Testis (tissue), 2 donors: ENCODE measurements at regions not wholly inside any gene's neighbourhood (a gene's known extent, or its start where the extent isn't known, plus 50 kb on each side); places are given as distances from the start of the nearest gene placed in this dataset.
"Not testable (repeated sequence)": the region's sequence is repeated elsewhere in the genome, so short reads cannot be mapped to it uniquely, and the experiment has no call there.

ENCODE experiments used
- DNase-seq: peaks from one replicate; pipeline ENCODE4 v3.0.0-alpha.2; 2019
- H3K27ac ChIP-seq, 2 donors: fragments of 200-600 bp; sonication (generic); one replicate each; pipeline ENCODE4 v1.5.1; 2019
- H3K27me3 ChIP-seq: fragments of 200-600 bp; sonication (generic); one replicate; pipeline ENCODE4 v1.5.1; 2019
- H3K36me3 ChIP-seq: fragments of 200-600 bp; sonication (generic); one replicate; pipeline ENCODE4 v1.5.1; 2017; ENCODE audit warnings: low read depth; ENCODE audit errors: missing control alignments
- H3K4me1 ChIP-seq: fragments of 200-600 bp; sonication (generic); one replicate; pipeline ENCODE4 v1.5.1; 2019
- H3K4me3 ChIP-seq, 2 donors: fragments of 200-600 bp; sonication (generic); one replicate each; pipeline ENCODE4 v1.5.1; 2017 to 2019
- H3K9me3 ChIP-seq: fragments of 200-600 bp; sonication (generic); one replicate; pipeline ENCODE4 v1.5.1; 2017
- POLR2A ChIP-seq: fragments of 450-650 bp; IDR thresholded peaks from one replicate; pipeline ENCODE4 v1.6.1; 2017; ENCODE audit warnings: antibody characterized with exemption, mild to moderate bottlenecking, moderate library complexity
- WGBS, 2 donors: methylation state at CpG; one replicate each; pipeline ENCODE4 v1.1.5; 2018; 5-methylcytosine and 5-hydroxymethylcytosine counted together
- intact Hi-C: fragments of 100-400 bp; cut with DNase I; formaldehyde crosslinking; loops from one replicate; pipeline ENCODE4 v1.15.1; 2023; ENCODE audit warnings: low total_unique reads
- TF ChIP-seq, protein P1 (sequence below), 3 experiments: fragments of 450-650 bp in 2 of 3; fragments of 200-600 bp in 1 of 3; sonication (generic) in 1 of 3; IDR thresholded peaks; one replicate each; pipeline ENCODE4 v1.5.1; 2016 to 2019; ENCODE audit warnings: antibody characterized with exemption in 3 of 3, mild to moderate bottlenecking in 2 of 3, moderate library complexity in 1 of 3

DNA sequence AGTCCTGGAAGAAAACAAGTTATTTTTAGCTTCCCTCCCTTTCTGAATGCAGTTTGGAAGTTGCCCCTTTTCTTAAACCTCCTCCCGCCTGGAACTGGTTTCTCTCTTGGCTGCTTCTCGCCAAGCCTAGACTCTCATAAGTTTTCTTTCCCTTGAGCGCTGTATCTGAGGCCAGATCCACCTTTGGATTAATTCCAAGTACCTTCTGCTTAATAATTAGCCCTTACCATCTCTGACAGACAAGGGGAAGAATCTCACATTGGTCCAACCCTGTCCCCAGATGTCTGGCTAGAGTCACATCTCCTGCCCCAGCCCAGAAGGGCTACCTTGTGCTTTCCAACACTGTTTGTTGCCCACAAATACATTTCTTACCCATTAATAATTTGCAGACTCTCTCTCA is 161.8 kb upstream of the RGS6 start:
- H3K4me3 ChIP-seq = no peak overlapping the region
- TF ChIP-seq POLR2A = no peak
- TF ChIP-seq, protein P1, sequence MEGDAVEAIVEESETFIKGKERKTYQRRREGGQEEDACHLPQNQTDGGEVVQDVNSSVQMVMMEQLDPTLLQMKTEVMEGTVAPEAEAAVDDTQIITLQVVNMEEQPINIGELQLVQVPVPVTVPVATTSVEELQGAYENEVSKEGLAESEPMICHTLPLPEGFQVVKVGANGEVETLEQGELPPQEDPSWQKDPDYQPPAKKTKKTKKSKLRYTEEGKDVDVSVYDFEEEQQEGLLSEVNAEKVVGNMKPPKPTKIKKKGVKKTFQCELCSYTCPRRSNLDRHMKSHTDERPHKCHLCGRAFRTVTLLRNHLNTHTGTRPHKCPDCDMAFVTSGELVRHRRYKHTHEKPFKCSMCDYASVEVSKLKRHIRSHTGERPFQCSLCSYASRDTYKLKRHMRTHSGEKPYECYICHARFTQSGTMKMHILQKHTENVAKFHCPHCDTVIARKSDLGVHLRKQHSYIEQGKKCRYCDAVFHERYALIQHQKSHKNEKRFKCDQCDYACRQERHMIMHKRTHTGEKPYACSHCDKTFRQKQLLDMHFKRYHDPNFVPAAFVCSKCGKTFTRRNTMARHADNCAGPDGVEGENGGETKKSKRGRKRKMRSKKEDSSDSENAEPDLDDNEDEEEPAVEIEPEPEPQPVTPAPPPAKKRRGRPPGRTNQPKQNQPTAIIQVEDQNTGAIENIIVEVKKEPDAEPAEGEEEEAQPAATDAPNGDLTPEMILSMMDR (IDR thresholded peaks at IDR 0.05) = no peak
- no peak for DNase-seq
- no peaks in the 10 kb centered on the region for H3K4me1 ChIP-seq
- H3K27ac ChIP-seq = no peak overlapping the region
- intact Hi-C loops = no loop called here
- H3K9me3 ChIP-seq = no peaks in the 10 kb centered on the region
- no peaks in the 10 kb centered on the region for H3K27me3 ChIP-seq
- WGBS, 2 donors = 92 to 93% methylated on average over 3 of the region's 3 CpGs
- H3K36me3 ChIP-seq = no peaks in the 10 kb centered on the region

DNA sequence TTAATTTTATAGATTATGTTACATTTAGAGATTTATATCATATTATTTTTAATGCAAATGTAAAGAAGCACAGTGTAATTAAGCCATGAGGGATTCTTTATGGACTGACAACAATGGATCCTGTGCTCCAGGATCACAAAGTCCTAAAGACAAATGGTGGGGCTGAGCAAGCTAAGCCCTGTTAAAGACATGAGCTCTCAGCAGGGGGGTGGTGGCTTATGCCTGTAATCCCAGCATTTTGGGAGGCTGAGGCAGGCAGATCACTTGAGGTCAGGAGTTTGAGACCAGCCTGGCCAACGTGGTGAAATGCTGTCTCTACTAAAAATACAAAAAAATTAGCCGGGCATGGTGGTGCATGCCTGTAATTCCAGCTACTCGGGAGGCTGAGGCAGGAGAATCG is 160.8 kb upstream of the RGS6 start:
- H3K4me3 ChIP-seq, DNase-seq, H3K36me3 ChIP-seq, H3K27me3 ChIP-seq, intact Hi-C loops, H3K27ac ChIP-seq, H3K4me1 ChIP-seq, H3K9me3 ChIP-seq: not testable (repeated sequence)
- WGBS, 2 donors = 93 to 95% methylated on average over 3 to 4 of the region's 4 CpGs

DNA sequence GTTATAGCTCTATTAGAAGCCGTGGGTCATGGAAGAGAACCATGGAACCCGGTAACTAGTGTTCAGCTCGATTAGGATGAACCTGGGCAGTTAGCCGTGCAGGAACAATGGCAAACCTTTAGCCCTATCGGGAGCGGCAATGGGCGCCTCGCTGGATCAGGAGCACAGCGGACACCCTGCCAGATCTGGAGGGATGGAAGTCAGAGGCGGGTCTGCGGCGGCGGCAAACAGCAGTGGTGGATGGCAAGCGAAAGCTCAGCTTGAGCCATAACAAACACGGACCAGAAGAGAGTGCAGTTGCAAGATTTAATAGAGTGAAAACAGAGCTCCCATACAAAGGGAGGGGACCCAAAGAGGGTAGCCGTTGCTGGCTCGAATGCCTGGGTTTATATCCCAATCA is 160.2 kb upstream of the RGS6 start:
- 85 to 93% methylated on average over 17 of the region's 17 CpGs for WGBS, 2 donors
- DNase-seq, H3K27ac ChIP-seq, H3K4me1 ChIP-seq, H3K27me3 ChIP-seq, intact Hi-C loops, H3K4me3 ChIP-seq, H3K36me3 ChIP-seq, H3K9me3 ChIP-seq: not testable (repeated sequence)

DNA sequence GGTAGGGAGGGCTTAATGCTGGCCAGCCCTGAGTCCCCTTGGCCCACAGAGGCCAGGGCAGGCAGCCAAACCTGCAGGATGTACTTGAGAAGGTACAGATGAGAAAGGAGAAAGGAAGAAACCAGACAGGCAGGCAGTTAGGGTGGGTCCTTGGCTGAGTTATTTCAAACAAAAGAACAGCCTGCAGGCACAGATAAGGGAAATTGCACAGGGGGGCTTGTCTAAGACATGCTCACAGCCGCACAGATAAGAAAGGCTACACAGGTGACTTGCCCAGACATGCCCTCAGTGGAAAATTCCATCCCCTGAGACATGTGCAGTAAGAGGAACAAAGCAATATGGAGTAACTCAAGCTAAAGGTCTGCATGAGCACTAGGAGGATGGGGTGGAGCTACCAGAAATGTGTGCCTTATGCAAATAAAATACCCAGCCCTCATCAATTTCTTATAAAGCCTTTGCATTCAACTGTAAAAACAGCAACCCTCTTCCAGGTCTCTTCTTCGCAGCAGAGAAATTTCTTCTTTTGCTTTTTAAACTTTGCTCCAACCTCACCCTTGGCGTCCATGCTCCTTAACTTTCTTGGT is 158.2 kb upstream of the RGS6 start:
- no peaks in the 10 kb centered on the region for H3K9me3 ChIP-seq

DNA sequence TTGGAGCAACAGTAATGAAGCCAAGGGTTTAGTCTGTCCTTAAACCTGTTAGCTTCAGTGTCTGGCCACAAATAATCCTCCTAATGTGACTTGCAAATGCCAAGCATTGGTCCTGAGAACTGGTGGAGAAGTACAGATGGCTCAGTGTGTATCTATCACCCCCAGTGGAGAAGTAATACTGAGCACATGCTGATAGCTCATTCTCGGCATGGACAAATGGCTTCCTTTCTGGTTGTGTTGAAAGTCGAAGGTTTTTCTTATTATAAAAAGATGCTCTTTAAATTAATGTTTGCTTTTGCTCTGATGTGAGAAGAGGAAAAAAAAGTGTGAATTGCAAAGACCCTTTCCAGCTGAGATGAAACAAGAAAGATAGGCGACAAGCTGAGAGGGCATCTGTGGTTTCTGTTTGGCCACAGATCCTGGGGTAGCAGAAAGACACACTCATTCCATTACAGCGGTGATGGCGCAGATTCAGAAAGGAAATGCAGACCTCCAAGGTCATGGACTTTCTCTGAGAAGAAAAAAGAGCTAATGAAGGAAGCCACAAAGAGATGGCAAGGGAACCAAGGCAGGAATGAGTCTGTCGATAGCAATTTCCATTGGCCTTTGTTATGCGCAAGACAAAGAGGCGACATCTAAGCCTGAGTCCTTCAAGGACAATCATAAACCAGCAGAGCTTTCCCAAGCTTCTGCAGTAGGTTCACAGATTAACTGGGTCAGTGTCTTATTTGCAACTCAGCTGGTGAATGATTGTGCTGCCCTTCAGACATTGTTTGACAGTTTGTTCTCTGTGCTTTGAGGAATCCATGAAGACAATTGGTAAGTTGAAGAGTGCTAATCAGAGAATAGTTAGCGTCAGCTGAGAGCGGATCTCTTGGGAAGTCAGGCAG is 155.5 kb upstream of the RGS6 start:
- TF ChIP-seq POLR2A = no peak
- TF ChIP-seq, protein P1 (IDR thresholded peaks at IDR 0.05) = no peak
- no peaks in the 10 kb centered on the region for H3K9me3 ChIP-seq
- intact Hi-C loops = no loop called here
- H3K36me3 ChIP-seq = no peaks in the 10 kb centered on the region
- H3K4me1 ChIP-seq = no peaks in the 10 kb centered on the region
- WGBS, 2 donors = 65 to 69% methylated on average over 10 of the region's 10 CpGs
- no peak for DNase-seq
- H3K27me3 ChIP-seq = no peaks in the 10 kb centered on the region
- H3K27ac ChIP-seq = no peak overlapping the region
- H3K4me3 ChIP-seq = no peak overlapping the region

More for the DNA sequence above, 158.2 kb upstream of the RGS6 start:
- Histone ChIP-seq H3K27me3 (no peaks in the 10 kb centered on the region), H3K36me3 (no peaks in the 10 kb centered on the region), H3K27ac (no peak overlapping the region), H3K4me1 (no peaks in the 10 kb centered on the region), H3K4me3 (no peak overlapping the region)
- intact Hi-C loops = no loop called here
- no peak for DNase-seq
- TF ChIP-seq POLR2A = no peak
- TF ChIP-seq, protein P1 (IDR thresholded peaks at IDR 0.05) = no peak
- 85 to 87% methylated on average over 3 of the region's 3 CpGs for WGBS, 2 donors
